HG03460 (cell line): ENCODE measurements at regions not wholly inside any gene's neighbourhood (a gene's known extent, or its start where the extent isn't known, plus 50 kb on each side); places are given as distances from the start of the nearest gene placed in this dataset.
"Not testable (repeated sequence)": the region's sequence is repeated elsewhere in the genome, so short reads cannot be mapped to it uniquely, and the experiment has no call there.

Experiments used
- ATAC-seq: cut with Tn5 transposase; IDR thresholded peaks from one replicate; pipeline ENCODE4 v1.9.1; 2021; ENCODE audit not compliant: unreplicated experiment

DNA sequence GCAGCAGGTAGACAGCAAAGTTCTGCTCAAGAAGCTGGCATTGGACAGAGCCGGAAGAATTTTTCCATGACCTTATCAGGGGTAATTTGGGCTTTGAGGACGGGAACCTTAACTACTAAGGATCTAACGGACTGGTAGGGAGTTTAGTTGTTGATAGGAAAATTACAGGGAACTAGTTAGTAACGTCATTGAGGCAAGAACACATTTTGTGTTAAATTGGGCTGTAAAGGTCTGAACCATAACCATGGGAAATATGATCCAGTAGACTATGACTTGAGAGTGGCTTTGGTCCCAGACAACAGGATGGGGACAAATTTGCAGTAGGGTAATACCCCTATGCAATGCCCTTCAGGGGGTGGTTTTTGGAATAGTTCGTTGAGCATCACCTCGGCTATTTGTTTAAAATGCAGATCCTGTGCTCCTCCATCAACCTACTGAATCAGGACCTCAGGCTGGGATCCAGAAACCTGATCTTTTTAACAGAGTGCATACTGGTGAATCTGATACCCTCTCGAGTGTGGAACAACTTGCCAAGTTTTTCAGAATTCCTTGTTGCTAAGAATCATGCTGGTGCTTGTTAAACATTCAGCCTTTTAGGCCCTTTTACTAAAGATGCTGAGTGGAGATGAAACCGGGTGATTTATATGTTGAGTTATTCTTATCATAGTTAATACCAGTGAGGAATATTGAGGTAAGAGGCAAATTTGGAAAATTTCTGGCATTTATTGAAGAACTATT lies 255.1 kb downstream of the MAP2K6 start:
- ATAC-seq: no peak

- ATAC-seq: no peak
These were observed 258.4 kb downstream of the MAP2K6 start for GRCh38 chr17:69672924-69673323.

DNA sequence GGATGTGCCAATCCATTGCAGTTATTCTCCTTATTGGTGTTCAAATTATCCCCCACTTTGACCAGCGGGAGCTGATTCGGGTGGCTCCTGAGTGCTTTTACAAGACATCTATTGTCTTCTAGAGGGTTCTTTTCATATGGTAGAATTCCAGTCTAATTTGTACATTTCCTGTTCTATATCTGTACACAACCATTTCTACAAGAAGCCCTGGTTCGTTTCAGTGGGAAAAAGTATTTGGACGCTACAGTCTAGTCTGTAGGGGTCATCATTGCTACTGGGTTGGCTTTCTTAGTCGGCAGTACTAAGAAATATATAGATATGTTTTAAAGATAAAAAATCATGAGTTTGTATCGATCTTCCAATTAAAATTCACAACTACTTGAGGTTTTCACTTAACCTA lies 262.6 kb downstream of the MAP2K6 start:
- no peak for ATAC-seq

DNA sequence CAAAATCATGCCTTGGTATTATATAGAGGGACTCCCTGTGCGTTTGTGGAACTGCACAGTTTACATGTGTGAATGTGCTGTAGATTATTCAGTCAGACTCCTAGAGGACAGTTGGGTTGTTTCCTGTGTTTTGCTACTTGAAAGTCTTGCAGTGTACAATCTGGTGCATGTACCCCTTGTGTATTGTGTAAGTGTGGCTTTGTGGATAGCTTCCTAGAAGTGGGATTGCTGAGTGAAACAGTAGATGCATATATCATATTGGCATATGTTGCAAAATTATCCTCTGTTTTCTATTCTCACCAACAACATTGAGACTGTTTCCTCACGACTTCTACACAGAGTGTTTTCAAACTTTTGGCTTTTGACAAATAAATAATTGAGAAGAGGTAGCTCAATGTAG lies 263.7 kb downstream of the MAP2K6 start:
- no peak for ATAC-seq

DNA sequence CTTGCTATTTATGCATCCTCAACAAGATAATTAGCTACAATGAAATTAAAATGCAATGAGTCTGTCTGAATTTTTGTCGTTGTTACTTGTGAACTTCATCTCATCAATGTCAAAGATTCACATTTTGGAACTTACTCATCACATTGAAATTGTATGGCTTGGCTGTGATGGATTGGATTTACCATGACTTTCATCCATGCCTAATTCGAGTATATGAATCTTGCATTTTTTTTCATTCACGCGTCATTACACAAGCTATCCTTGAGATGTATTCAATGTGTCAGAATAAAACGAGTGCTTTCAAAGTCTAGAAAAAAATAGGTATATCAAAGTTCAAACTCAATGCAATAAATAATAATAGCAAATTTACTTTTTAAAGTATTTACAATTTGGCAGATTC lies 265.3 kb downstream of the MAP2K6 start:
- no peak for ATAC-seq

GRCh38 chr17:69684251-69684650 lies 269.8 kb downstream of the MAP2K6 start:
- ATAC-seq: no peak

- ATAC-seq: not testable (repeated sequence)
These were observed 270.7 kb downstream of the MAP2K6 start for GRCh38 chr17:69685150-69685549.

DNA sequence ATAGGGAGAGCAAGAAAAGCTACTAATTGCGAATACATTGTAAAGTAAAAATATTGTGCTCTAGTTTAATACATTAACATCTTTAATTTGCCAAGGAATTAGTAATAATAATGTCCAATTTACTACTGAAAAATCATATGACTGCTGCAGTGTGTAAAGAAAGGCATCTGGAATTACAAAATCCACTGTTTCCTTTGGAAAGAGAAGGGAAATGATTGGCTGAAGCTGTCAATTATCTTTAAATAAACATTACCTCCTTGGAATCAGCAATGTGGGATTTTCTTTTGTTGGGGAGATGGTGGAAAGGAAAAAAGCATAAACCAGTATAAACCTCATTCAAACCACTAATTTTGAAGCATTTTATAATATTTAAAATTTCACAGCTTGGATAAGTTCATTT lies 276.0 kb downstream of the MAP2K6 start:
- no peak for ATAC-seq

GRCh38 chr17:69692171-69692570 lies 277.7 kb downstream of the MAP2K6 start:
- no peak for ATAC-seq

DNA sequence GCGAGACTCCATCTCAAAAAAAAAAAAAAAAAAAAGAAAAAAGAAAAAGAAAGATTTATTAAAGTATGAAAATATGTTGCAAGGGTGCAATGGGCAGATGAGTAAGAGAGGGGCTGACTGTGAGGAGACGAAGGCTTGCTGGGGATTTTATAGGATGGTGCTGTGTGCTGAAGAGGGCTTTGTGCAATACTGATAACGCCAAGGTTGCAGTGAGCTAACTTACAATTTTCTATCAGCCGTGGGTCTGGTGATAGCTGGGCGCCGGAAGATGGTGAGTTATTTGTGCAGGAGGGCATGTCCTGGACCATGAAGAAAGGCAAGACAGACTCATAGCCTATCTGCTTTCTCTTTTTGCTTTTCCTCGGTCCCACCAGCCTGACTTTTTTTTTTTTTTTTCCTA lies 281.1 kb downstream of the MAP2K6 start:
- no peak for ATAC-seq

GRCh38 chr17:69696650-69697049 lies 282.2 kb downstream of the MAP2K6 start:
- ATAC-seq: no peak

DNA sequence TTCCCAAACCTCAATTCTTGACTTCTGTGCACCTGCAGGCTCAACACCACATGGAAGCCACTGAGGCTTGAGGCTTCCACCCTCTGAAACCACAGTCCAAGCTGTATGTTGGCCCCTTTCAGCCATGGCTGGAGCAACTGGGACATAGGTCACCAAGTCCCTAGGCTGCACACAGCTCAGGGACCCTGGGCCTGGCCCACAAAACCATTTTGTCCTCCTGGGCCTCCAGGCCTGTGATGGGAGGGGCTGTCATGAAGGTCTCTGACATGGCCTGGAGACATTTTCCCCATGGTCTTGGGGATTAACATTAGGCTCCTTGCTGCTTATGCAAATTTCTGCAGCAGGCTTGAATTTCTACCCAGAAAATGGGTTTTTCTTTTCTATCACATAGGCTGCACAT lies 283.9 kb downstream of the MAP2K6 start:
- ATAC-seq: not testable (repeated sequence)

GRCh38 chr17:69702078-69702477 lies 287.6 kb downstream of the MAP2K6 start:
- ATAC-seq: no peak

DNA sequence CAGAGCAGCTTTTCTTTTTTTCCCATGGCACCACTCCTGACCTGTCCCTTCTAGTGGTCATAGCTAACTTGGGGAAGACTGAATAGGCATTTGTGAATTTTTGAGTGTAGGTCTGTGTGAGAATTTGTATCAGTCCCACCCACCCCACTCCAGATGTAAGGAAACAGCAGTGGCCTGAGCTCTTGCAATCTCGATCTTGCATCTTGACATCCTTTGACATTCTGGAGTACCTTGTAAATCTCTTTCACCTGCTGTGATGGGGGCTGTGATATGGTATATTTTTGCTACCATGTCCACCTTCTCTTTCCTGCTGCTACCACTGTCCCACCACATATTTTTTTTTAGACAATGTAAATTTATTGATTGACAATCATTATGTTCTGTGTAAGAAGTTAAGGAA lies 289.3 kb downstream of the MAP2K6 start:
- ATAC-seq: no peak

DNA sequence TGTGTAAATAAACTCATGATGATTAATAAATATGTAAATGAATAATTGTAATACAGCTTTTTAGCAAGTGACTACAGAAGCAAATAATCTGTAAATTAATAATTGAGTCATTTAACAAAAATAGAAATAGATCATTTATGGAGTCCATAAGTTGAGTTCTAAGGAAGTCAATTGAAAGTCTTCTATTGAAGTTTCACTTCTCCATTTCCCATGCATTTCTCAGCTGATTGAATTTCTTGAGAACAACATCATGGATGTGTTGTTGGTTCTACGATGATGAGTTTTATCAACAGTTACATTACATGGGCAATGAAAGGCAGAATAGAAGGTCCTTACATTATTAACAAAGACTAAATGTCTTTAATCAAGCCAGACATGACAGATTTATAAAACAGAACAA lies 290.4 kb downstream of the MAP2K6 start:
- ATAC-seq: no peak

DNA sequence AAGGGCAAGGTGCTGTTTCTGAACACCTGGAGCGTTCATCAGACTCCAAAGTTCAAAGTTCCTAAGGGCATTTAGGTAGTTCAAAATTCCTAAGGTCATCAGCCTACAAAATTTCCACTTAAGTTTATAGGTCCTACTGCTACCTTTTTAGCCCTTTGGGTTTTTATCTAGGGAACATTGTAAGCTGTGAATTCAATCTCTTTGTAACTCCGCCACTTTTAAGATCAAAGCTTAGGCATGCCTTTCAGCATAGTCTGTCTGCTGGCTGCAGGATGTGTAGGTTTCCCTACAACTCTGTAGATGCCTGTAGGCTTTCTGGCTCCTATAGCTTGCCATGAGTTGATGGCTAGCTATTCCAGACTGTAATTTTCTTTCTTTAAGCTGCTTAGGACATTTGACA lies 291.6 kb downstream of the MAP2K6 start:
- no peak for ATAC-seq

DNA sequence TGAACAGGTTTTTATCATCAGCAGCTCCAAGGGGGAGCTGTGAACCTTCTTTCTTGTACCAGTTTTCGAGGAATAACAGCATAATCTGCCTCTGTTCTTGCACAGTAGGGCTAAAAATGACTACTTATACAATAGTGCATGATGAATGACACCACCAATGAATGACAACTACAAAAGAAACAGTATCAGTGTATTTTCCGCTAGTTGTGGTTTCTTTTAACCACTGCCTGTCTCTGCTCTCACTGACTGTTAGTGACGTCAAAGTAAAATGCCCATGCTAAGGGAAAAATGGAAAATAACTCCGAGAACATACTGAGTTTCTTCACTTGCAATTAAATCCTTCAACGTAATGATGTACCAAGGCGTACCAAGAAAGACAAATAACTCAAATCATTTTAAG lies 294.9 kb downstream of the MAP2K6 start:
- ATAC-seq: no peak

DNA sequence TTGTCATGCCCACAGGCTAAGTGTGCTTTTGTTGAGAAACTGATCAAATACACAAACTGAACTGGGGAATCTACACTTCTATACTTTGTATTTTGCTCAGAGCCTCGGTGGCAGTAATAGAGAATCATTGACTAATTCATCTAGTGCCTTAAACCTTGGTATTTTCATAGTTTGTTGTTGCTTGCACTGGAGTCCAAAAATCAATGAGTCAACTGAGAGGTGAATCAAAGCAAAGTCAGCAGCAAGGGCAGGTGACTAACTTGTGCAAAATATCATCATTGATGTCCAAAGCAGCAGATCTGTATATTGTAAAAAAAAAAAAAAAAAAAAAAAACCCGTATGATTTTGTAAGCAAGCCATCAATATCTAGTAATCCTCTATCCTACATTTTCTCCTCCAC lies 296.4 kb downstream of the MAP2K6 start:
- no peak for ATAC-seq

GRCh38 chr17:69711541-69711940 lies 297.0 kb downstream of the MAP2K6 start:
- no peak for ATAC-seq

DNA sequence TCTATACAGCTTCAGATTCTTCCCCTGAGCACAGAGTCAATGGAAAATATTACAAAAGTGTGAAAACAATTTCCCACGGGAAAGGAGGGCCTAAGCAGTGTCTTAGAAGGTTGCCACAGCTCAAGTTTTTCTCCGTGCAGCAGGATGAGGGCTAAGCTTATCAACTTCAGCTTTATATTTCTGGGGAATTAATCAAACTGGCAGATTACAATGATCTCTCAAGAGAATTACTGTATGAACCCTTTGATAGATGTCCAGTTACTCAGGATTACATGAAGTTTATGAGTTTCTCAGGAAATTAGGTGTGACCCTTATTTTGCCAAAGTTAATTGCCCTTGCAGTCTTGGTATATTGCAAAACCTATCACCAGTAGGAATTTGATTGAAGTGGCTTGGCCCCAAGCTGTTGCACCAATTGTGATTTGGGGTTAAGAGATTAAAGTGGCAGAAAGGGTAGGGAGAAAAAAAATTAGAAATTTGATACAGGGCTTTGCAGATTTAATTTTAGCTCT lies 298.4 kb downstream of the MAP2K6 start:
- ATAC-seq: no peak

DNA sequence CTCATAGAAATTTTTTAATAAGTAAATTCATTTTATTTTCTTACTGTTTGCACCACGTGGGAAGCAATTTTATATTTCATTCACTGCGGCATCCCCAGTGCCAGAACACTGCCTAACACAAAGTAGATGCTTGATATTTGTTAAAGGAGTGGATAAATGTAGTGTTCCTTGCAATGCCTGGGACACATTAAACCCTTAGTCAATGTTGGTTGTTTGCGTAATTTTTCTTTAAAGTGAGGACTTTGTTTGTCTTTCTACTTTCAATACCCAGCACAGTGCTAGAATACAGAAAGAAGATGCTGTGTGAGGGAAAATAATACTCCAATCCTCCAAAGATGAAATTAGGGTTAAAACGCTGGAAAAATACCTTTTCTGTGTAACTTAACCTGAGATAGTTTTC lies 299.3 kb downstream of the MAP2K6 start:
- ATAC-seq: no peak

DNA sequence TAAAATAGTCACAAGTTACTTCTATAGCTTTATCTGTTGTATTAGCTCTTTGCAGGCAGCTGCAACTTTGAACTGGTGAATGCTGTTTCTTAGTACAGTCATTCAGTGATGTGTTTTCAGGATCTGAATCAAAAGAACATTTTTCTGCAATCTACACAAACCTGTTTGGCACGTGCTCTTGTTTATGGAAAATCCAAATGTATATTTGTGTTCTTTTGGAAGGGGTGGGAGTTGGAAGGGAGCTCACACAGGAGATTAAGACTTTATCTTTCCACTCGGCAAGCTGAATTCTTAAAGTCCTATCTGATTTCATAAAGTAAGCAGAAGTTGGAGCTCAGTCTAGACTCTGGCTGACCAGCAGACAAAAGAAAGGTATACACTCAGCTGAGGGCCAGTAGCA lies 300.2 kb downstream of the MAP2K6 start:
- ATAC-seq: no peak

GRCh38 chr17:69715656-69716055 lies 301.2 kb downstream of the MAP2K6 start:
- ATAC-seq: no peak
